ENCODE measurements at regions not wholly inside any gene's neighbourhood (a gene's known extent, or its start where the extent isn't known, plus 50 kb on each side); places are given as distances from the start of the nearest gene placed in this dataset.

DNA sequence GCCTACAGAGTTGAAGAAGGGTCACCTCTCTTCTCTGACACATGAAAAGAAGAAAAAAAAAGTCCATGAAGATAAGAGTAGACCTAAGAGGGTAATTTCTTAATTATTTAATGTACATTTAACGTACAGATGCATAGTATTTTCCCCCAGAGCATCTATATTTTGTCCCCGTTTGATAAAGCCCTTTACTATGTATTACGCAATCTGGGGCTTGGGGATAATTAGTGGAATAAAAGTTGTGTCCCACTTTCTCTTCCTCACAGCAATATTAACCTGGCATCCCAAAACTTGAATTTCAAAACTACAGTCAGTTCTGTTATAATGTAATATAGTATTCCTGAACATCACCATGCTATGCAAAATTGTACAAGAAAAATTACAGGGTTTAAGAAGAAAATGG, 254.1 kb downstream of the SUCLG1 start:
- no peak for DNase-seq (ENCODE audit: low read depth in 2 of 2)
- H4K20me1 ChIP-seq (ENCODE audit: control insufficient read depth, extremely low read depth, insufficient read depth, low read length): no peaks in the 10 kb centered on the region
- H3K27me3 ChIP-seq (ENCODE audit: control insufficient read depth, insufficient read depth, low read length): no peaks in the 10 kb centered on the region
- H3K79me2 ChIP-seq (ENCODE audit: control insufficient read depth, insufficient read depth, low read length): no peaks in the 10 kb centered on the region
- no peaks in the 10 kb centered on the region for H3K9me3 ChIP-seq (ENCODE audit: control insufficient read depth, insufficient read depth, low read depth, low read length)
- H3K36me3 ChIP-seq (ENCODE audit: control insufficient read depth, insufficient read depth, low read length): no peaks in the 10 kb centered on the region
- H3K4me2 ChIP-seq (ENCODE audit: extremely low read depth, insufficient read depth, low read length): no peak overlapping the region
- H3K9ac ChIP-seq (ENCODE audit: insufficient read depth, low read length): no peak overlapping the region
- H3K4me3 ChIP-seq (replicated peaks in 1 of 4; ENCODE audit: control extremely low read depth in 1 of 4, insufficient read depth in 1 of 4, low read depth in 3 of 4, low read length in 4 of 4): no peak overlapping the region
- H3K4me1 ChIP-seq (ENCODE audit: control insufficient read depth, extremely low read depth, insufficient read depth, low read length): no peaks in the 10 kb centered on the region
- no peak for TF ChIP-seq EZH2 (IDR thresholded peaks at IDR 0.05; ENCODE audit: low read length, missing control alignments)
- TF ChIP-seq, protein P1, sequence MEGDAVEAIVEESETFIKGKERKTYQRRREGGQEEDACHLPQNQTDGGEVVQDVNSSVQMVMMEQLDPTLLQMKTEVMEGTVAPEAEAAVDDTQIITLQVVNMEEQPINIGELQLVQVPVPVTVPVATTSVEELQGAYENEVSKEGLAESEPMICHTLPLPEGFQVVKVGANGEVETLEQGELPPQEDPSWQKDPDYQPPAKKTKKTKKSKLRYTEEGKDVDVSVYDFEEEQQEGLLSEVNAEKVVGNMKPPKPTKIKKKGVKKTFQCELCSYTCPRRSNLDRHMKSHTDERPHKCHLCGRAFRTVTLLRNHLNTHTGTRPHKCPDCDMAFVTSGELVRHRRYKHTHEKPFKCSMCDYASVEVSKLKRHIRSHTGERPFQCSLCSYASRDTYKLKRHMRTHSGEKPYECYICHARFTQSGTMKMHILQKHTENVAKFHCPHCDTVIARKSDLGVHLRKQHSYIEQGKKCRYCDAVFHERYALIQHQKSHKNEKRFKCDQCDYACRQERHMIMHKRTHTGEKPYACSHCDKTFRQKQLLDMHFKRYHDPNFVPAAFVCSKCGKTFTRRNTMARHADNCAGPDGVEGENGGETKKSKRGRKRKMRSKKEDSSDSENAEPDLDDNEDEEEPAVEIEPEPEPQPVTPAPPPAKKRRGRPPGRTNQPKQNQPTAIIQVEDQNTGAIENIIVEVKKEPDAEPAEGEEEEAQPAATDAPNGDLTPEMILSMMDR (conservative IDR thresholded peaks at IDR 0.05 in 1 of 2, IDR thresholded peaks at IDR 0.05 in 1 of 2; ENCODE audit: low read depth in 1 of 2, low read length in 2 of 2): no peak
- H3K27ac ChIP-seq (ENCODE audit: insufficient read depth, low read length): no peak overlapping the region
- H2AFZ ChIP-seq (ENCODE audit: low read length): no peak overlapping the region

DNA sequence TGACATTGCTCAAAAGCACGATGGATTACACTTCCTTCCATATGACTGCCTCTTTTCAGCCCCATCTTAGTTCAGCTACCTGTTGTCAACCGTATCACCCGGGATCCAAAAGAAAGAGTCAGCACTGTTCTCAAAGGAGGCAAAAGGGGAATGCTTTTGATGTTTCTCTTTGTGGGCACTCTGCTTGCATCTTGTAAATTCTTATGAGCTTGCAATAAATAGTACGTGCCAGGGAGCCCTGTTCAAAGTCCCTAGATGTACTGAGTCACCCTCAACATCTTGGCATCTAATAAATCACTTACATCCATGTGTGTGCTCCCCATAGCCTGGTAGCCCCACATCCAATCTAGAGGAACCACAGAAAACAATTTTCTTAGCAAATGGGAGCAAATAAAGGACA, 256.9 kb downstream of the SUCLG1 start:
- no peak for DNase-seq (ENCODE audit: low read depth in 2 of 2)
- Histone ChIP-seq H3K27ac (ENCODE audit: insufficient read depth, low read length) (no peak overlapping the region), H2AFZ (ENCODE audit: low read length) (no peak overlapping the region), H3K4me2 (ENCODE audit: extremely low read depth, insufficient read depth, low read length) (no peak overlapping the region), H3K27me3 (ENCODE audit: control insufficient read depth, insufficient read depth, low read length) (no peaks in the 10 kb centered on the region), H3K4me3 (replicated peaks in 1 of 4; ENCODE audit: control extremely low read depth in 1 of 4, insufficient read depth in 1 of 4, low read depth in 3 of 4, low read length in 4 of 4) (no peak overlapping the region), H4K20me1 (ENCODE audit: control insufficient read depth, extremely low read depth, insufficient read depth, low read length) (no peaks in the 10 kb centered on the region), H3K4me1 (ENCODE audit: control insufficient read depth, extremely low read depth, insufficient read depth, low read length) (no peaks in the 10 kb centered on the region), H3K9ac (ENCODE audit: insufficient read depth, low read length) (no peak overlapping the region), H3K9me3 (ENCODE audit: control insufficient read depth, insufficient read depth, low read depth, low read length) (no peaks in the 10 kb centered on the region), H3K36me3 (ENCODE audit: control insufficient read depth, insufficient read depth, low read length) (no peaks in the 10 kb centered on the region), H3K79me2 (ENCODE audit: control insufficient read depth, insufficient read depth, low read length) (no peaks in the 10 kb centered on the region)
- TF ChIP-seq, protein P1 (conservative IDR thresholded peaks at IDR 0.05 in 1 of 2, IDR thresholded peaks at IDR 0.05 in 1 of 2; ENCODE audit: low read depth in 1 of 2, low read length in 2 of 2): no peak
- TF ChIP-seq EZH2 (IDR thresholded peaks at IDR 0.05; ENCODE audit: low read length, missing control alignments): no peak

DNA sequence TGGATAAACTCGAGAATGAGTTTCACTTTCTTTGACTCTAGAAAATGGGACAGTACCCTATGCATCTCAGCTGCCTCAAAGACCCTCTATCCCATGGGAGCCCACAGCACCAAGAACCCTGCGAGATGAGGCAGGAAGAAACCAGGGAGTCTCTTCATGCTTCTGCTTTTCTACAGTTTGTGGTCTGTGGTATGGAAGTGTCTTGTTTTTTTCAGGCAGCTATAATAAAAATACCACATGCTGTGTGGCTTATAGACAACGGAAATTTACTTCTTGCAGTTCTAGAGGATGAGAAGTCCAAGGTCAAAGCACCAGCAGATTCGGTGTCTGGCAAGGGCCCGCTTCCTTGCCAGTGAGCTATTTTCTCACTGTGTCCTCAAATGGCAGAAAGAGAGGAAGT, 257.9 kb downstream of the SUCLG1 start:
- no peaks in the 10 kb centered on the region for H4K20me1 ChIP-seq (ENCODE audit: control insufficient read depth, extremely low read depth, insufficient read depth, low read length)
- H3K27ac ChIP-seq (ENCODE audit: insufficient read depth, low read length): no peak overlapping the region
- no peaks in the 10 kb centered on the region for H3K9me3 ChIP-seq (ENCODE audit: control insufficient read depth, insufficient read depth, low read depth, low read length)
- no peaks in the 10 kb centered on the region for H3K4me1 ChIP-seq (ENCODE audit: control insufficient read depth, extremely low read depth, insufficient read depth, low read length)
- no peak overlapping the region for H3K4me2 ChIP-seq (ENCODE audit: extremely low read depth, insufficient read depth, low read length)
- no peak overlapping the region for H3K4me3 ChIP-seq (replicated peaks in 1 of 4; ENCODE audit: control extremely low read depth in 1 of 4, insufficient read depth in 1 of 4, low read depth in 3 of 4, low read length in 4 of 4)
- no peak overlapping the region for H2AFZ ChIP-seq (ENCODE audit: low read length)
- no peaks in the 10 kb centered on the region for H3K27me3 ChIP-seq (ENCODE audit: control insufficient read depth, insufficient read depth, low read length)
- H3K36me3 ChIP-seq (ENCODE audit: control insufficient read depth, insufficient read depth, low read length): no peaks in the 10 kb centered on the region
- no peak for DNase-seq (ENCODE audit: low read depth in 2 of 2)
- H3K9ac ChIP-seq (ENCODE audit: insufficient read depth, low read length): no peak overlapping the region
- TF ChIP-seq, protein P1 (conservative IDR thresholded peaks at IDR 0.05 in 1 of 2, IDR thresholded peaks at IDR 0.05 in 1 of 2; ENCODE audit: low read depth in 1 of 2, low read length in 2 of 2): no peak
- no peak for TF ChIP-seq EZH2 (IDR thresholded peaks at IDR 0.05; ENCODE audit: low read length, missing control alignments)
- H3K79me2 ChIP-seq (ENCODE audit: control insufficient read depth, insufficient read depth, low read length): no peaks in the 10 kb centered on the region

Data from fibroblast of lung (primary cell).